ENCODE measurements at regions not wholly inside any gene's neighbourhood (a gene's known extent, or its start where the extent isn't known, plus 50 kb on each side); places are given as distances from the start of the nearest gene placed in this dataset.

DNA sequence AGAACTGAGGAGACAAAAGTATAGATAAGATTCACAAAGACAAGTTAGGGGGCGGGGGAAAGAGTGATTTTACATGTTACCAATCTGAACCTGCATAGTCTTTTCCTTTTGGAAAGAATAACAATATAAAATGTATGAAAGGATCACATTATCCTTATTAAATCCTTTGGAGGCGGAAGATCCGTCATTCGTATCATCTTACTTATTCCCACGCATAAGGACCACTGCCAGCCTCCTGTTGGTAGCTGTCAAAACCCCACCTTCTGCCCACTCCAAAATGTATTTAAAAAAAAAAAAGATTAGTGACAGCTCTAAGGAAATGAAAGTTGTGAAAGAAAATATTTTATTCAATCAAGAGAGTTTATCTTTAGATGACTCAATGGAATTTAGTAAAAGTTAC is 821.0 kb upstream of the CELF2 start:
- TF ChIP-seq, protein P1, sequence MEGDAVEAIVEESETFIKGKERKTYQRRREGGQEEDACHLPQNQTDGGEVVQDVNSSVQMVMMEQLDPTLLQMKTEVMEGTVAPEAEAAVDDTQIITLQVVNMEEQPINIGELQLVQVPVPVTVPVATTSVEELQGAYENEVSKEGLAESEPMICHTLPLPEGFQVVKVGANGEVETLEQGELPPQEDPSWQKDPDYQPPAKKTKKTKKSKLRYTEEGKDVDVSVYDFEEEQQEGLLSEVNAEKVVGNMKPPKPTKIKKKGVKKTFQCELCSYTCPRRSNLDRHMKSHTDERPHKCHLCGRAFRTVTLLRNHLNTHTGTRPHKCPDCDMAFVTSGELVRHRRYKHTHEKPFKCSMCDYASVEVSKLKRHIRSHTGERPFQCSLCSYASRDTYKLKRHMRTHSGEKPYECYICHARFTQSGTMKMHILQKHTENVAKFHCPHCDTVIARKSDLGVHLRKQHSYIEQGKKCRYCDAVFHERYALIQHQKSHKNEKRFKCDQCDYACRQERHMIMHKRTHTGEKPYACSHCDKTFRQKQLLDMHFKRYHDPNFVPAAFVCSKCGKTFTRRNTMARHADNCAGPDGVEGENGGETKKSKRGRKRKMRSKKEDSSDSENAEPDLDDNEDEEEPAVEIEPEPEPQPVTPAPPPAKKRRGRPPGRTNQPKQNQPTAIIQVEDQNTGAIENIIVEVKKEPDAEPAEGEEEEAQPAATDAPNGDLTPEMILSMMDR (IDR thresholded peaks at IDR 0.05): no peak
- DNase-seq (ENCODE audit: low spot score): no peak
- no peaks in the 10 kb centered on the region for H3K9me3 ChIP-seq
- no peak overlapping the region for H3K4me3 ChIP-seq
- no peak overlapping the region for H3K27ac ChIP-seq
- no peaks in the 10 kb centered on the region for H3K4me1 ChIP-seq
- no peaks in the 10 kb centered on the region for H3K27me3 ChIP-seq
- H3K36me3 ChIP-seq: no peaks in the 10 kb centered on the region

DNA sequence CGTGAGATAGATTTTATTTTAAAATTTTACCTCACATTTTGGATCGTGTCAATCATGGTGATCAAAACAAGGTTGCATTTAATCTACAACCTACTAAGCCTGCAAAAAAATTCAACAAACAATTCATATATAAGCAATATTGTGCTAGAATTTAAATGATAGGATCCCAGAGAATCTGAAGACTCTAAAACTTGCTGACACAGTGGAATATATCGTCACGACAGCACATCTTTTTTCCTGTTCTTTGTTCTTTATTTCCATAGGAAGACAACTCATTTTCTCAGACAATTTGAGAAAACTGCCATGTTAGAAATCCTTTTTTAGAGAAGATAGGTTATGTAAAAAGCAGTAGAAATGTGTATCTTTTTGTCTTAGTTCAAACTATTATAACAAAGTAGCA is 820.2 kb upstream of the CELF2 start:
- TF ChIP-seq, protein P1 (IDR thresholded peaks at IDR 0.05): no peak
- no peak overlapping the region for H3K27ac ChIP-seq
- H3K9me3 ChIP-seq: no peaks in the 10 kb centered on the region
- no peak overlapping the region for H3K4me3 ChIP-seq
- no peaks in the 10 kb centered on the region for H3K27me3 ChIP-seq
- no peaks in the 10 kb centered on the region for H3K36me3 ChIP-seq
- no peak for DNase-seq (ENCODE audit: low spot score)
- H3K4me1 ChIP-seq: no peaks in the 10 kb centered on the region

DNA sequence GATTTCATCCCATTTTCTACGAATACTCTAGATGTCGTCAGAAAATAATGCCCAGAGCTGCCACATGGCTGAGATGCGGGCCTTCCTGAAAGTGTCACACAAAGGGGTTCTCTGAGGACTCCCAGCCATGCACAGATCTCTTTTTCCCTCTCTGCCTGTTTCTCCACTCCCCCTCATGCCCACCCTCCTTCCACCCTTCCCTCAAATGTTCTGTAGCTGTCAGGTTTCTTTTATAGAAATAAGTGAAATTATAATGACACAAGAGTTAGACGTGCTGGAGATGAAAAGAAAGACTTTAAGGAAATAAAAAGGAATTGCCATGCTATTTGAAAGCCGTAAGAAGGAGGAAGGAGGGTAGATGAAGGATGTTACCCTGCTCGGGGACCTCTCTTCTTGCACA is 819.3 kb upstream of the CELF2 start:
- no peak for DNase-seq (ENCODE audit: low spot score)
- H3K27me3 ChIP-seq: no peaks in the 10 kb centered on the region
- H3K4me3 ChIP-seq: no peak overlapping the region
- H3K4me1 ChIP-seq: no peaks in the 10 kb centered on the region
- H3K36me3 ChIP-seq: no peaks in the 10 kb centered on the region
- H3K27ac ChIP-seq: no peak overlapping the region
- TF ChIP-seq, protein P1 (IDR thresholded peaks at IDR 0.05): no peak
- H3K9me3 ChIP-seq: peaks cover 0 to 3% of the 10 kb centered on the region in 2 donors

DNA sequence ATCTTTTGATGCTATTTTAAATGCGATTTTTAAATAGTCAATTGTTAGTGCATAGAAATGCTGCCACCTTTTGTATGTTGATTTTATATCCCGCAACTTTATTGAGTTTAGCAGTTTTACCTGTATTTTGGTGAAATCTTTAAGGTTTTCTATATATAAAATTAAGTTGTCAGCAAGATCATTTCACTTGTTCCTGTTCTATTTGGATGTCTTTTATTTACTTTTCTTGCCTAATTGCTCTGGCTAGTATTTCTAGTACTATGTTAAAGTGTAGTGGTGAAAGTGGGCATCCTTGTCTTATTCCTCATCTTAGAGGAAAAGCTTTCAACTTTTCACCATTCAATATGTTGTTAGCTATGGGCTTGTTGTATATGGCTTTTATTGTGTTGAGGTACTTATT is 813.3 kb upstream of the CELF2 start:
- H3K36me3 ChIP-seq: no peaks in the 10 kb centered on the region
- no peak overlapping the region for H3K27ac ChIP-seq
- DNase-seq (ENCODE audit: low spot score): no peak
- TF ChIP-seq, protein P1 (IDR thresholded peaks at IDR 0.05): no peak
- no peaks in the 10 kb centered on the region for H3K27me3 ChIP-seq
- H3K4me3 ChIP-seq: no peak overlapping the region
- peaks cover 0 to 22% of the 10 kb centered on the region in 2 donors for H3K9me3 ChIP-seq
- peaks cover 0 to 7% of the 10 kb centered on the region in 2 donors for H3K4me1 ChIP-seq

DNA sequence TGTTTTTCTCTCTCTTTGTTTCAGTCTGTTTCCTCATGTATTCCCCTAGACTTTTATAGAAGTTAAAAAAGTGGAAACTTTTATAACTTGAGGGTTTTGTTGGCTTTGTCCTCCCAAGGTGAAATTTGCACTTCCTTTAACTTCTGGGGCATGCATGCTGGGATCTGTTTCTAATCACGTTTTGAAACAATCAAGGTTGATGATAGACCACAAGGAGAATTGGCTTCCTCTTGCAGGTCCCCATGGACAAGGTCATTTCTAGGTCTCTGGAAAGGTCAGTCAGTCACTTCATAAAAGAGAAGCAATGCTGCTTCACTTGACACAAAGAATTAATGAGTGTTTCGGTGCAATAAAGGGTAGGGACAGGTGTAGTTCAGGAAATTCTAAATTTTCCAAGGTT is 811.8 kb upstream of the CELF2 start:
- H3K27me3 ChIP-seq: no peaks in the 10 kb centered on the region
- H3K27ac ChIP-seq: no peak overlapping the region
- no peak for DNase-seq (ENCODE audit: low spot score)
- TF ChIP-seq, protein P1 (IDR thresholded peaks at IDR 0.05): no peak
- H3K9me3 ChIP-seq: peaks cover 0 to 22% of the 10 kb centered on the region in 2 donors
- no peaks in the 10 kb centered on the region for H3K36me3 ChIP-seq
- no peak overlapping the region for H3K4me3 ChIP-seq
- peaks cover 0 to 7% of the 10 kb centered on the region in 2 donors for H3K4me1 ChIP-seq

DNA sequence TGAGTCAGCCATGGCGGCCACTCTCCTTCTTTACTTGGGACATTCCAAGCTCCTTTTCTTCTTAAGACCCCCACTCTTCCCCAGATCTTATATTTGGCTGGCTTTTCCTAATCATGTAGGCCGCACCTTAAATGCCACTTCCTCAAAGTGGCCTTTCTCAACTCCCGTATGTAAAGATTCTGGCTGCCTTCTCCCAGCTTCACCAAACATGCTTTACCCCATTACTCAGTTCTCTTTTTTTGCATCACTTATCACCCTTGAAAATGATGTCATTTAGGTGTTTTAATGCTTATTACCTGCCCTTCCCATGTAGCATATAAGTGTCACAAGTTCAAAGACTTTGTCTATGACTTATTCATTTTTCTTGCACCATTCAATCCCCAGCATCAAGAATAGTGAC is 810.1 kb upstream of the CELF2 start:
- peaks cover 0 to 7% of the 10 kb centered on the region in 2 donors for H3K4me1 ChIP-seq
- H3K4me3 ChIP-seq: no peak overlapping the region
- no peaks in the 10 kb centered on the region for H3K36me3 ChIP-seq
- peaks cover 0 to 22% of the 10 kb centered on the region in 2 donors for H3K9me3 ChIP-seq
- DNase-seq (ENCODE audit: low spot score): no peak
- no peak overlapping the region for H3K27ac ChIP-seq
- TF ChIP-seq, protein P1 (IDR thresholded peaks at IDR 0.05): no peak
- H3K27me3 ChIP-seq: no peaks in the 10 kb centered on the region

Measured in right atrium auricular region (tissue), 2 donors.